ENCODE measurements at regions not wholly inside any gene's neighbourhood (a gene's known extent, or its start where the extent isn't known, plus 50 kb on each side); places are given as distances from the start of the nearest gene placed in this dataset.

DNA sequence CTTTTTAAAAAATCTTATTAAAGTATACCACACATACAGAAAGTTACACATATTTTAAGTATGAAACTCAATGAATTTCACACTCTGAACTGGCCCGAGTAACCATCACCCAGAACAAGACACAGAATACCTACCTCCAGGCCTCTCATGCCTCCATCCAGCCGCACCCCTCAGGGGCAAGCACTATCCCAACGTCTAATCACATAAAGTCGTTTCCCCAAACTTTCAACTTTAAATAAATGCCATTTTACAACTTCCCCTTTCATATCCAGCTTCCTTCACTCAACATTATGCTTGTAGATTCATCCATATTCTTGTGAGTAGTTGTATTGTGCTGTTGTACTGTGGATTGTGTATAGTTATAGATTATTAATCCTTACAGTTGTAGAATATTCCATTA is 539.1 kb downstream of the CD83 start:
- no peak for DNase-seq

DNA sequence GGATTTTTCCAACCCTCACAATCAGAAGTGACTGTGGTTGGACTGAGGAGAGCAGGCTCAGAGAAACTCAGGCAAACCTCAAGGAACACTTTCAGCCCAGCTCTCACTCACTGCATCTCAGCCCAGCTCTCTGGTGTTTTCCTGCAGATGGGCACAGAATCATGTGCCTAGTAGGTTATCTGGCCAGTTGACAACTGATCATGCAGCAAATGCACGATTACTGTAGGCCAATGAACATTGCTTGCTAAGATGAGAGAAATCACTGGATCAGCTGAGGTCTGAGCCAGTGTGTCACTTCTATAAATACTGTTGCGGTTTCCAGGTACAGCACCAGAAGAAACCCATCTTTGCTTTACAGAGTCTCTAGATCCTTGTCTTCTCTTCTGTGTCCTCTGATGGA is 540.5 kb downstream of the CD83 start:
- DNase-seq = no peak

DNA sequence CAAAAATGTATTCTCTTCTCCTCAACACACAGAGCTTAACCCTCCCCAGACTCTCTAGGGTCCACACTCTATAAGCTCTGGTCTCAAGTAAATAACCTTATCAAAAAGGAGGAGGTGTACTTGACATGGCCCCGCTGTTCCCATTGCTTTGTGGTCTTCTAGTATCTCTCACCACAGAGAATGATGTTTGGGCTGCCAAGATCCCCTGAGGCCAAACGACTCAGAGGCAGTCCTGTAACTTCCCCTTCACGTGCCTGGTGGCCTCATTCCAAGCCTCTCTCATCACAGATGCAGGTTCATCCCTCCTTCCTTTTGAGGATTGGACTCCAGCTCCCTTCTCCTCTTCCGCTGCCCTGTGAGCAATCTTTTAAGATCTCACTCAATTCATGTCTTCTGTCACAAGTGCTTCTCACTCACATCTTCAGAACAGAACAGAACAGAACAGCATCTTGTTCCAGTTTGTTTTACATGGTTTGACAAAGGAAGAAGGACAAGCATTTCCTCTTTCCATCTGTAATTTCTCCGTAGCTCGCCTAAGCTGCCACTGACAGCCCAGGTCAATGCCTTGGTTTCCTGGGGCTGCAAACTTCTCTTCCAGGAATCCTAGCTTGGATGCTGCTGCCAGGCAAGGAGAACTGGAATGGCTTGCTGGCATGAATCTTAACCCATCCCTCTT is 541.5 kb downstream of the CD83 start:
- no peak for DNase-seq

DNA sequence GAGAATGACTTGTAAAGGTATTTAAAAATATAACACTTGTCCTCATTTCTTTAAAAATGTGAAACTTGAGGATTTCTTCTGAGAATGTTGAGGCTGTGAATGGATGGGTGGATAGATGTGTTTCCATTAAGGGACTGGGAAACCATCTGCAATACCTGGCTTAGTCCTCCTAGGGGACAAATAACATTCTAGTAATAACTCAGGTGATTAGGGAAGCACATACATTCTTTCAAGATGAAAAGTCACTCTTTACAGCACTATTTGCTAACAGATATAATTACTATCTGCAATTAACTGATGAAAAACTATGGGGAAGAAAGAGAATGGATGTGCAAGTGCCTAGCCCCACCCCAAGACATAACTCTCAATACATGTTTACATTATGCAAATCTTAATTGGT is 542.3 kb downstream of the CD83 start:
- DNase-seq = no peak

DNA sequence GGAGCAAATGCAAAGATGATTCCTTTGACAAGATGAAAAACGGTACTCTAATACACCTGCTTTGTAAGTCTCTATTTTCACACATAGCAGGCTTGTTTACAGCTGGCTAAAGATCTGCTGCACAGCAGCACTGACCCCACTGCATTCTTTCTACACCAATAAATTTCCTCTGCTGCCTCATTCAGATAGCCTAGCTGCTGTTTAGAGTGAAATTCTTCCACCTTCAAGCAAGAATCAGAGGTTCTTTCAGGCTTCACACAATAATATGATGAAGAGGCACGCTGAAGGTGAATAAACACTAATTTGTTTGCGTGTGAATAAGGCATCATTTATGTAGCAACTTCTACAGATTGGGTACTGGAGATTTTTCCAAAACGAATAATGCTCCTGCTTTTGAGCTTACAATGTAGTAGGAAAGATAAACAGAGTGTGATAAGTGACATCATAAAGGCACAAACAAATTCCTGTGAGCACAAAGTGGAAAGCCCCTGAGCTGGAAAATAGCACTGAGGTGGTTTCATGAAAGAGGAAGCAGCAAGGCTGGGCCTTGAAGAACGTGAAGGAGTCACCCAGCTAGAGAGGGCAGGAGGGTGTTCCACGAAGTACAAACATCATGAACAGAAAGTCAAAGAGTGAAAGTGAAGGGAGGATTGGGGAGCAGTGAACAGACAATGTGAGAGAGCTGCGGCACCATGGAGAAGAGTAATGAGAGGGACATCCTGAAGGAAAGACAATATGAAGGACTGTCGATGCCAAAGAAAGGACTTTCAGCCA is 543.4 kb downstream of the CD83 start:
- DNase-seq = no peak

DNA sequence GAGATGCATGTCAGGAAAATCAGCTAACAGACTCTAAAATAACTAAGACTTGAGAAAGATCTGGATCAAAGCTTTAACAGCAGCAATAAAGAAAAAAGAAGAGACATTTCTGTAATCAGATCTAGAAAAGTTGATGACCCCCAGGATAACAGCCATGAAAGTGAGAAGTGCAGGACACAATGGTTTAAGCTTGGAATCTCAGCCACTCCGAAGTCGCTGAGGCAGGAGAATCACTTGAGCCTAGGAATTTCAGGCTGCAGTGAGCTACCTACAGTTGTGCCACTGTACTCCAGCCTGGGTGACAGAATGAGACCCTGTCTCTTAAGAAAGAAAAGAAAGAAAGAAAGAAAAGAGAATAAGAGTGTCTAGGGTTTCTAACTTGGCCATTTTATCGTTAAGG is 544.1 kb downstream of the CD83 start:
- DNase-seq = no peak

DNA sequence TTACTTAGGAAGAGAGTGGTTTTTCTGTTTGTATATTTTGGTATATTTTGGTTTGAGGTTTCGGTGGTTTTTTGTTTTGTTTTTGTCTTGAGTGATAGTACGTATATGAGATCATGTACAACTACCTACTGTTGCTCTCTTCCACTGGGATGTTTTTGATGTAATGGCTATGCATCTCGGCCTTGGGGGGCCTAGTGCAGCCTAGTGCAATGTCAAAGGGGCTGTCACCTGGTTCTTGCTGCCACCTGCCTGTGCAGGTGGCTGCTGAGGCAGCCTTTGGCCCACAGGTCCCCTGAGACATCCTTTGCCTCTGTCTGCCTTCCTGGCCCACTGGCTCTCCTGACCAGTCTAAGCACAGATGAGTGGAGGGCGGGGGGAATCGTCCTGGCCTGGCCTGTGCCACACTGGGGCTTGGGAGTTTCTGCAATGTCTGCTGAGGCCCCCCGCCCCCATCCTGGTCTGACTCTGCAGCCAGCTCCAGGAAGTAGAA is 546.6 kb downstream of the CD83 start:
- DNase-seq = no peak

DNA sequence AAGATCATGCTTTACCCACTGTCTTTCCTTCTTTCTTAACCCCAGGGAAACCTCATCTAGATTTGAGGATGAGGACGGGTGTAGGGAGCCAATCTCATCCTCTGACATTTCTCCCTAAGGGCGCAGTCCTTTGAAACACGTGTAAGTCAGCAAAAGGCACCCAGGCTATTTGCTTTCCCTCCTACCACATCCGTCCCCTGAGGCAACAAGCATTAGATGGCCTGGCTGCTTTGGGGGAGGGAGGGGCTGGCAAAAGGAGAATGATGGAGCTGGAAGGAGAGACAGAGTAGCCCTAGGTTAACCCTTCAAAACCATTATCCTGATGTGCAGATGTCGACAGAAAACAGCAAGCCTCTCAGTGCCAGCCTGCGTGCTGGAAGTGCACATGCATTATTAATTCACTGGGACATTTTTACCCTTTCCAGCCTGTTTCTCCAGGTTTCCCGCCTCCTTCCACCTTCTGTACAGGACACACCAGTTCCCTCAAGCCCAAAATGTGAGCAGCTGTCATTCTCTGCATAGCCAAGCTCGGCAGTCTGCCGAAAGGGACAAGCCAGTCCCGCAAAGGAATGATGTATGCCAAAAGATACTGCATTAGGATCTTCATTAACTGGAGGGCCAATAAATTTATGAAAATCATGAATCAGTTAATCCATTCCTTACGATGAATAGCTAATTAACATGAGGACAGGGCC is 547.2 kb downstream of the CD83 start:
- peak; percentile 37 for DNase-seq

DNA sequence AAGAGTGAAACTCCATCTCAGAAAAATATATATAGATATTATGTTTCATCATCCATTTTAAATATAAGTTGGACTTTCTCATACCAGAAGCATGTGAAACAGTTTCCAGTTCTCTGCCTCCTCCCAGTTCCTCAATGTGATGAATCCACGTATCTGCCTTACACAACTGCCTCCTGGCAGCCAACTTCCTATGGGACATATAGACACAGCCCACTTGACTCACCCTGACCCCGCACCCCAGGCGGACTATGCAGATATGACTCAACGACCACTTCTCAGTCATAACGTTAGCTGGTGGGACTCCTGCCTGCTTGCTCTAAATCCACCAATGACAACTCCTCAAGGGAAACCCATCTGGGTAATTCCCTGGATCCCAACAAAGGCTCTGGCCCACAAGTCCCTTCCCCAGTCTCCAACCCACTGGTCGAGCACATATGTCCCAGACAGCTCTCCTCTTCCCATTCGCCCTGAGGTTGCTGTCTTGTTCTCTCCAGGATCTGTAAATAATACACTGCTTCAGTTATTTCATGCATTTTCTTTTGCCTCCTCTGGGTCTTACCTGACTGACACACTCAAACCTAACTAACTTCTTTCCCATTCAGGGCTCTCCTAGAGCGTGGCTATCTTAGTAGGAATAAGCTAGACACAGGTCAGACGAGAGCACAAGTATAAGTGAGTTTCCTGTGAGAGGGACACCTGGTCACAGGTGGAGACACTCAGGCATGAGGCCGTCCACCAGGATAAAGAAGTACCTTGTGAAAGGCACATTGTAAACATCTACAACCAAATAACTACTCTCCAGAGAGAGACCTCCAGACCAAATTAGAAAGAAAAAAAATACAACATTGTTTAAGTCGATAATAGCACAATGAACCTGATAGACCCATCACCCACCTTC is 548.5 kb downstream of the CD83 start:
- DNase-seq = no peak

DNA sequence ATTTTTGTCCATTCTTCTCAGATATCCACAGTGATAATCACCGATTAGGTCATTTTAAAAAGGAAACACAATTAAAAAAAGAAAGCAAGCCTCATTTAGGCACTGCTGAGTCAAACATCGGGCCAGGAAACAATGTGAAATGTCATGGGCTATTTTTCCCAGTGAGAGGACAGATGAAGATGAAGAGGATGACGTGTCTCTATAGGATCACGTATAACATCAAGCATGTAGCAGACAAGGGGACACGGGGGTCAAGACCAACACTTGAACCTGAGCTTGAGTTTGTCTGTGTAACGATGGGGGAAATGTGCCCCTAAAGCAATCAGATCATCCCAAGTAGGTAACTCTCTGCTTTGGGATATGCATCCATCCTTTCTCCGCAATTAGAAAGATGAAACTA is 553.2 kb downstream of the CD83 start:
- DNase-seq = no peak

DNA sequence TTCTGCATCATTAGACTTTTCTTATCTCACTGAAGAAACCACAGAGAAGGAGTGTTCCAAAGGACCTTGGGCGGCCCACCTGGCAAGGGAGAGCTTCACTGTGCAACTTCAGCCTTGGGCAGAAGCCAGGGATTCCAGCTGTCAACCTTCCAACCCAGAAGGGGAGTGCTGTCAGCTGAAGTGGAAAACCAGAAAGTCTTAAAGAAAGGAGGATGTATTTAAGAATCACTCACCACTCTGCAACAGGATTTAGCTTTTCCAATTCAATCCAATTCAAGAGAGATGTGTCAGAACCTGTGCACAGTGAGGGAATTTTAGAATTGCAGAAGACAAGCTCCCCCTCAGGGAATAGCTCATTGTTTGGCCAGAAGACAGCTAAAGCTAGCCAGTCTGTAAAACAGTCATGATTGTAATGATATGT is 553.7 kb downstream of the CD83 start:
- DNase-seq = no peak

DNA sequence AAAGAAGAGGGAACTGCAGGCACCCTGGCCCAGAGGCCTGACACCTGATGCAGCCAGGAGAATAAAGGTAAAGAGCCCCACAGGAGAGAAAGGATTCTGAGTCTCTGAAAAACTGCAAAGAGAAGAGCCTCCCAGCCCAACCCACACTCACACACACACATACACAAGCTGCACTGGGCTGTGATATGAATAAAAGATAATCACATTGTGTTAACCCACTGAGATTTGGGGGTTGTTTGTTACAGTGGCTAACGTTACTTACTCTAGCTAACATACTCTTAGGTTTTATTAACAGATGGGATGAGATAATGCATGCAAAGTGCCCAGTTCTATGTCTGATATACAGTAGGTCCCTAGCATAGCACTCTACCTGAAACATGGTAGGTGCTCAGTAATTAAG is 554.4 kb downstream of the CD83 start:
- DNase-seq = no peak

DNA sequence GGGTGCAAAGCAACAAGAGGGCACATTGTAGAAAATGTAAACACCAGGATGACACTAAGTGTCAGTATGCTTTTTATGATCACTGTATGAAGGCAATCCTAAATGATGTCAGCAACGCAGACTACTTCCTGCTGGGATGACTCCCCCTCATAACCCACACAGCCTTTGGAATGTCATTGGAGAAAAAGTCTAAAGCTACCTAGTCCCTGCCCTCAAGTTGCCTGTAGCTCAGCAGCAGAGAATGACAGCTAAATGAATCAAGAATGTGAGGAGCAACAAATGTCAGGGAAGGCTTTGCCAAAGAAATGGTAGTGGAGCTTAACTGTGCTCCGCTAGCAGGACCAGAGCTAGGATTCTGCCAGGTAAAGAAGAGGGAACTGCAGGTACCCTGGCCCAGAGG is 555.6 kb downstream of the CD83 start:
- no peak for DNase-seq

DNA sequence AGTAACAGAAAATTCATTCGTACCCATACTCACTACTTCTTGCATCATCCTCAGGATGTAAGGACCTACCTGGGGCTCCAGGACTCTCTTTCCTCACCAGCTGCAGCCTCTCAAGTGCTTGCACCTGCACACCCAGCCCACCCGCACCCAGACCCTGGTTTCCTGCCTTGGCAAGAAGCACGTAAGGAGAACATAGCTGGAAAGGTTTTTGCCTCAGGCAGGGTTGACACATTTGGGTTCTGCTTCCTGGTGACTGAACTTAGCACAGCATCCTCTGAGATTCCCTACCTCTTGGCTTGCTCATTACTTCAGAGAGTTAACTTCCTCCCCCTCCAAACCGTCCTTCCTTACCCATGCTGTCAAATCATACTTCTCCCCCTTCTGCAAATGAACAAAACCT is 556.9 kb downstream of the CD83 start:
- DNase-seq = no peak

DNA sequence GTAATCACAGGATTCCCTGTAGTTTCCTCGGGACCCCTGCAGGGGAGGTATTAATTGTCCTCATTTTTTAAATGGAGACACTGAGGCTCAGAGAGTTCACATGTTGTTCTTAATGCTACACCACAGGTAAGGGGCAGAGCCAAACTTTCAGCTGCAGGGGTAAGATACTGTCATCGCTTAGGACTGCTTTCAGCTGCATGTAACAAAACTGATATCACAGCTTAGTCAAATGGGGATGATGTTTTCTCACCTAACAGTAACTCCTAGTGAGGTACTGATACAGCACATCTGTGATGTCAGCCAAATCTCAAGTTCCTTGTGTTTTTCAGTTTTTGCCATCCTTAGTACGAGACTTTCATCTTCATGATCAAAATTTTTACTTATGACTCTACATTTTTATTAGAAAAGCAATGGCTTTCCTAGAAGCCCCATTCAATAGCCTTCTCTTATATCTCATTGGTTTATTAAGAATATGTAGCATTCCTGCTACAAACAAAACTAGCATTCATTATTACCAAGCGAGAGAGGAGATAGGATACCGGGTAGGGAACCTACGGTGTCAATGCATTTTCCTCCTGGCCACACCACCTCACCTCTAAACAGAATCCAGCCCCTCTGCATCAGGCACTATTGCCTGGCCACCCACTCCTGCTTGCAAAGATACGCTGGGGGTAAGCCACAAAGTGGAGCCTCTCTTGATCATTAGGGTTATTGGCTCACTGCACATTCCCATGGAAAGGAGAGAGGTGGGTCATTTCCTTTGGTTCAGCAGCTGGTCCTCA is 557.5 kb downstream of the CD83 start:
- no peak for DNase-seq

DNA sequence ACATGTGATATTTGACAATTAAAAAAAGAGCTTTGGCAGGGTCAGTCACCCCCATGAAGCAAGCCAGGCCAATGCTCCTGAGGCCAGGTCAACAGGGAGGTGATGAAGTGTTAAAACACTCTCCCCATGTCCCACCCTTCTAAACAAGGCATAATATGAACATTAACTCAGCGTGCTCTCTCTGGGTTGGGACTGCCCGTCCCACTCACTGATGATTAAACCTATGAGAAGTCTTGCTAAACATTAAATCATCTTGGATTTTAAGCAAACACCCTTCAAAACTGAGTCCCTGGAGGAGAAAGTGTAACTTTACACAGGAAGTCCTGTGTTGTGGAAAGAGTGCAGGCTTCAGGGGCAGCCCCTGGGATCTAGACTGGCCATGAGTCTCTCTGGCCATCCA is 558.5 kb downstream of the CD83 start:
- DNase-seq = no peak

DNA sequence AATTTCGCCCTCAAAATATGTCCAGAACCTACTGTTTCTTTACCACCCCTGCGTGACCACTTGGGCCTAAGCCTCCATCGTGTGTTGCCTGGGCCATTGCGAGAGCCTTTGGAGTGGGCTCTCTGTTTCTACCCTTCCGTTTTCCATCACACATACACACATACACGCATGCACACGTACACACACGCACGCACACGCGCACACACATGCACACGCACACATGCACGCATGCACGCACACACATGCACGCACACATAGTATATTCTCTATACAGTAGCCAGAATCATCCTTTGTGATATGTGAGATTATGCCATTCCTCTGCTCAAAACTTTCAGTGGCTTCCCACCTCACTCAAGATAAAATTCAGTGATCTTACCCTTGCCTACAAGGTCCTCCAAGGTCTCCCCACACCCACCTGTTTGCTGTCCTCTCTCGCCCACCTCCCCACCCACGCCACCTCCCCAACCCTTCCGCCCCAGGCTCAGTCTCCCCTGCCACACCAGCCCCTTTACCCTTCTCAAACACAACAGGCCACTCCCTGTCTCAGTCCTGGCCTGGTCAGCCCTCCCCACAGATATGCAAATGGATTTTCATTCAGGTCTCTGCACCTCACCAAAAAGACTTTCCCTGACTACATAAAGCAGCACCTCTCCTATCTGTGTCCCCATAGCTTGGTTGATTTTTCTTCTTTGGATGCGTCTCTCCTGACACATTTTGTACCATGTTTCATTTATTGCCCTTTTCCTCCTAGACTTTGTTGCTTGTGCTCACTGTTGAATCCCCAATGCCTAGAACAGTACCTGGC is 559.6 kb downstream of the CD83 start:
- no peak for DNase-seq

DNA sequence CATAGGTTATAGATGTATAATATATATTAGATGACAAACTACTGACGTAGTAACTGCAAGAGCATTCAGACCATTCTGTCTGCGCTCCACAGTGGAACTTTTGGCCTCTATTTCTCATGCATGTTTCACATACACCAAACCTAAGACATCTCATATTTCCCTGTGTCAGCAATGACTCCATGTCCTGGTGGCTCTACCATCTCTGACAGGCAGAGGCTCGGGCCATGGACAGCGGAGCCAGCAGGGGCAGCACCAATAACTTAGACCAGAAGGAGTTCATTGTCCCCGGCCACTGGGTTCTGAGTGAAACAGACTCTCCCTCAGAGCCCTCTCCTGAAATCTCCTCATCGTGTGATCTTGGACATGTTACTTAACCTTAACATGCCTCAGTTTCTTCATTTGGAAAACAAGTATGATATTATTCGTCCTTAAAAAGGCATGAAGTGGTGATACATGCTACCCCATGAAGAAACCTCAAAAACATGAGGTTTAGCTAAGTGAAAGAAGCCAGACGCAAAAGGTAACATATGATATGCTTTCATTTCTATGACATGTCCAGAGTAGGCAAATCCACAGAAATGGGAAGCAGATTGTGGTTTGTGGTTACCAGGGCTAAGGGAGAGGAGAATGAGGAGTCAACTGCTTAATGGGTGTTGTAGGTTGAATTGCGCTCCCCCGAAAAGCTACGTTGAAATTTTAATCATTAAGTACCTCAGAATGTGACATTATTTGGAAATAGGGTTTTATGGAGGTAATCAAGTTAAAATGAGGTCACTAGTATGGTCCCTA is 564.0 kb upstream of the JARID2 start:
- no peak for DNase-seq

DNA sequence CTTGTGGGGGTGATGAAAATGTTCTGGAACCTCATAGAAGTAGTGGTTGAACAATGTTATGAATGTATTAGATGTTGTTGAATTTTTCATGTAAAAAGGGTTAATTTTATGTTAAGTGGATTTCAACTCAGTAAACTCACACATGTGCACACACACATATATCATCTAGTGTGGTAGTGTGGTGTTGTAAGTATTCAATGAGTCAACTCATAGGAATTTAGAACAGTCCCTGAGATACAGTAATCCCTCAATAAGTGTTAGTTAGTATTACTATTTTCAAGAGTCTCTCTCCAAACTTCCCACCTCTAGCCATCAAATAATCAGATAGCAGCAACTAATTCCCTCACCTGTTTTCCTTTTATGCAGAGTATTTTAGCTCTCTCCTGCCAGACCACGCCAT is 563.1 kb upstream of the JARID2 start:
- DNase-seq = no peak

DNA sequence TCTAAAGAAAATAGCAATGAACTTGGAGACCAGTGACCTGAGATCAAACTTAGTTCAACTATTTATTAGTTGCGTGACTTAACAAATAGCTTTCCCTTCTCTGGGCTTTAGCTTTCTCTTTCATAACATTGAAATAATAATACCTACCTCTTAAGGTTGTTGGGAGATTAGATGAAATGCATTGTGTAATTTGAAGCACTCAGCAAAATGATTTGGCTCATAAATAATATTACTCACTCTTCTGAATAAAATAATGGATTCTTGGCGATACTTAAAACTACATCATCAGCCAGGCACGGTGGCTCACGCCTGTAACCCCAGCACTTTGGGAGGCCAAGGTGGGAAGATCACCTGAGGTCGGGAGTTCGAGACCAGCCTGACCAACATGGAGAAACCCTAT is 556.2 kb upstream of the JARID2 start:
- DNase-seq = no peak
